Type B pancreatic cell (in vitro differentiated cells): ENCODE measurements at regions not wholly inside any gene's neighbourhood (a gene's known extent, or its start where the extent isn't known, plus 50 kb on each side); places are given as distances from the start of the nearest gene placed in this dataset.
"Not testable (repeated sequence)": the region's sequence is repeated elsewhere in the genome, so short reads cannot be mapped to it uniquely, and the experiment has no call there.

Experiments used
- DNase-seq: peaks from one replicate; pipeline ENCODE4 v3.0.0; 2021; ENCODE audit warnings: mixed read lengths; ENCODE audit not compliant: unreplicated experiment; ENCODE audit errors: extremely low spot score
- H3K27ac Mint-ChIP-seq: 2 replicates; pipeline ENCODE4 v1.8.0; 2021; ENCODE audit warnings: mild to moderate bottlenecking, mixed read lengths
- H3K27me3 Mint-ChIP-seq: 2 replicates; pipeline ENCODE4 v1.8.0; 2021; ENCODE audit warnings: mixed read lengths
- H3K36me3 Mint-ChIP-seq: 2 replicates; pipeline ENCODE4 v1.8.0; 2021; ENCODE audit warnings: mixed read lengths
- H3K4me1 Mint-ChIP-seq: one replicate; pipeline ENCODE4 v1.8.0; 2021; ENCODE audit warnings: mixed read lengths; ENCODE audit not compliant: unreplicated experiment
- H3K4me3 Mint-ChIP-seq: 2 replicates; pipeline ENCODE4 v1.8.0; 2021; ENCODE audit warnings: mild to moderate bottlenecking, mixed read lengths
- H3K9me3 Mint-ChIP-seq: 2 replicates; pipeline ENCODE4 v1.8.0; 2021; ENCODE audit warnings: mixed read lengths
- TF ChIP-seq, protein P1 (sequence below): fragments of 200-600 bp; sonication (generic); conservative IDR thresholded peaks from 2 replicates; pipeline ENCODE4 v1.5.0; 2021; ENCODE audit warnings: antibody characterized with exemption, mild to moderate bottlenecking

GRCh38 chr15:59779110-59779509 is 90.0 kb upstream of the BNIP2 start:
- Mint-ChIP-seq H3K27me3 (peaks cover 17% of the 10 kb centered on the region), H3K4me1 (no peaks in the 10 kb centered on the region), H3K4me3 (no peak overlapping the region), H3K36me3 (no peaks in the 10 kb centered on the region), H3K27ac (no peak overlapping the region), H3K9me3 (no peaks in the 10 kb centered on the region)
- no peak for DNase-seq
- TF ChIP-seq, protein P1, sequence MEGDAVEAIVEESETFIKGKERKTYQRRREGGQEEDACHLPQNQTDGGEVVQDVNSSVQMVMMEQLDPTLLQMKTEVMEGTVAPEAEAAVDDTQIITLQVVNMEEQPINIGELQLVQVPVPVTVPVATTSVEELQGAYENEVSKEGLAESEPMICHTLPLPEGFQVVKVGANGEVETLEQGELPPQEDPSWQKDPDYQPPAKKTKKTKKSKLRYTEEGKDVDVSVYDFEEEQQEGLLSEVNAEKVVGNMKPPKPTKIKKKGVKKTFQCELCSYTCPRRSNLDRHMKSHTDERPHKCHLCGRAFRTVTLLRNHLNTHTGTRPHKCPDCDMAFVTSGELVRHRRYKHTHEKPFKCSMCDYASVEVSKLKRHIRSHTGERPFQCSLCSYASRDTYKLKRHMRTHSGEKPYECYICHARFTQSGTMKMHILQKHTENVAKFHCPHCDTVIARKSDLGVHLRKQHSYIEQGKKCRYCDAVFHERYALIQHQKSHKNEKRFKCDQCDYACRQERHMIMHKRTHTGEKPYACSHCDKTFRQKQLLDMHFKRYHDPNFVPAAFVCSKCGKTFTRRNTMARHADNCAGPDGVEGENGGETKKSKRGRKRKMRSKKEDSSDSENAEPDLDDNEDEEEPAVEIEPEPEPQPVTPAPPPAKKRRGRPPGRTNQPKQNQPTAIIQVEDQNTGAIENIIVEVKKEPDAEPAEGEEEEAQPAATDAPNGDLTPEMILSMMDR, result no peak

DNA sequence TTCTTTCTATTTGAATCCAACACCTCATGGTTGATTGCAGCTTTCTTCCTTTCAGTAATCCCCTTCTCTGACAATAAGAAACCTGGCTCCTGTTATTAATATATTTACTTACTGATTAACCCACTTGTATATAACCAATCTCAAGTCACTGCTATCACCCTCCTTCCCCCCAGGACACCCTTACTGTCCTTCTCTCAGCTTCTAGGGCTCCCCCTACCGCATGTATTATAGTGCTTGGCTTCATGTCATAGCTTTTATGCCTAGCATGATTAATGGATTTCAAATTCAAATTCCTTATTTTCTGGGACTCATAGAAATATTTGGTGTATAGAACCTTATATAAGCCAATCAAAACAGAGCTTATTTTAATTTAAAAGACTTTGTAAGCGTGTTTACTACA is 75.7 kb upstream of the BNIP2 start:
- peaks cover 15% of the 10 kb centered on the region for H3K27me3 Mint-ChIP-seq
- H3K9me3 Mint-ChIP-seq, result no peaks in the 10 kb centered on the region
- no peak overlapping the region for H3K27ac Mint-ChIP-seq
- H3K4me1 Mint-ChIP-seq, result no peaks in the 10 kb centered on the region
- TF ChIP-seq, protein P1, result no peak
- no peaks in the 10 kb centered on the region for H3K36me3 Mint-ChIP-seq
- no peak for DNase-seq
- H3K4me3 Mint-ChIP-seq, result no peak overlapping the region

- no peak for DNase-seq
- Mint-ChIP-seq H3K27ac (no peak overlapping the region), H3K9me3 (no peaks in the 10 kb centered on the region), H3K4me3 (no peak overlapping the region), H3K36me3 (no peaks in the 10 kb centered on the region), H3K4me1 (no peaks in the 10 kb centered on the region), H3K27me3 (peaks cover 20% of the 10 kb centered on the region)
- TF ChIP-seq, protein P1, result no peak
Measured at GRCh38 chr15:59762558-59762957, 73.4 kb upstream of the BNIP2 start.

DNA sequence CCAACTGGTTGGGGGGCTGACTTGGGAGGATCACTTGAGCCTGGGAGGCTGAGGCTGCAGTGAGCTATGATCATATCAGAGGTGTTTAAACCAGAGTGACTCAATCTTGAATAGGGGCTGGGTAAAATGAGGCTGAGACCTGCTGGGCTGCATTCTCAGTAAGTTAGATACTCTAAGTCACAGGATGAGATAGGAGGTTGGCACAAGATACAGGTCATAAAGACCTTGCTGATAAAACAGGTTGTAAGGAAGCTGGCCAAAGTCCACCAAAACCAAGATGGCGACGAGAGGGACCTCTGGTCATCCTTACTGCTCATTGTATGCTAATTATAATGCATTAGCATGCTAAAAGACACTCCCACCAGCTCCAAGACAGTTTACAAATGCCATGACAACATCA is 71.1 kb upstream of the BNIP2 start:
- DNase-seq, H3K4me1 Mint-ChIP-seq, H3K4me3 Mint-ChIP-seq, H3K36me3 Mint-ChIP-seq, H3K9me3 Mint-ChIP-seq: not testable (repeated sequence)
- H3K27ac Mint-ChIP-seq, result peak overlapping the region; percentile 75
- peaks cover 26% of the 10 kb centered on the region for H3K27me3 Mint-ChIP-seq

DNA sequence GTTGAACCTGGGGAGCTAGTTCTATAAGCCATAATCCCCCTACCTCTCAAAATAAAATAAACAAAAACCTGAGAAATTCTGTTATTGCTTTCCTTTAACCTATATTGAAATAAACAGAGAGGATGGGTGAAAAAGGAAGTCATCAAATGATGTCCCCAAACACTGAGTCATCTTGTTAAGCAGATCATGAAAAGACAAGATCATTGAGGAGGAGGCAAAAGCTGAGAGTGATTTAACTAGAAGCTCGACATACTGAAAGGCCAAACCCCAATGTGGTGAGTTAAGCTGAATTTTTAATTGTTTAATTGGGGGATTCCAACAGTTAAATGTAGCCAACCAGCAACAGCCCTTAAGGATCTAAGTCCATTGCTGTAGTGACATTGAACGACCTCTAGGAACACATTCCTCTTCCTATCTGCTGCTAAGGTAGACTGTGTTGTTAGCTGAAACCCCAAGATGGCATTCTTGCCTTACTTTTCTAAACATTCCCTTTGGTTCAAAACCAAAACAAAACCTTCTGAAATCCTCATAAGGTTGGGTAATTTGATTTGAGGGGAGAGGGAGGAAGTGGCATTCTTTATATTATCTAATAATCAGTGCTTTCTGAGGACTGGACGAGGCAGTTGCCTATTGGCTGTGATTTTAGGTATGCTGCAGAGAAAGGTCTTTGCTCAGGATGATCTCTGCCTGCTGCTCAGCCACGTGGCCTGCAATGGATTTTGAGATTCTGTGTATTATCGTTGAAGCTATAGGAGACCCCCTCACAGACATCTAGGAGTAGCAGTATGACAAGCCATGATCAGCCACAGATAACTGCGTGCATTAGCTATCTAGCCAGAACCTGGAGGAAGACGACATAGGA is 62.7 kb upstream of the BNIP2 start:
- no peak for DNase-seq
- TF ChIP-seq, protein P1, result peak; percentile 68
- H3K4me1 Mint-ChIP-seq, result peaks cover 4% of the 10 kb centered on the region
- no peak overlapping the region for H3K27ac Mint-ChIP-seq
- H3K36me3 Mint-ChIP-seq, result no peaks in the 10 kb centered on the region
- no peaks in the 10 kb centered on the region for H3K9me3 Mint-ChIP-seq
- peaks cover 32% of the 10 kb centered on the region for H3K27me3 Mint-ChIP-seq
- no peak overlapping the region for H3K4me3 Mint-ChIP-seq

- H3K27ac Mint-ChIP-seq, result no peak overlapping the region
- H3K9me3 Mint-ChIP-seq, result peaks cover 8% of the 10 kb centered on the region
- TF ChIP-seq, protein P1, result no peak
- no peak for DNase-seq
- H3K4me3 Mint-ChIP-seq, result no peak overlapping the region
- no peaks in the 10 kb centered on the region for H3K36me3 Mint-ChIP-seq
- peaks cover 39% of the 10 kb centered on the region for H3K27me3 Mint-ChIP-seq
- H3K4me1 Mint-ChIP-seq, result peaks cover 1% of the 10 kb centered on the region
Measured at GRCh38 chr15:59746777-59747176, 57.7 kb upstream of the BNIP2 start.
